K562 (cell line): ENCODE measurements at regions not wholly inside any gene's neighbourhood (a gene's known extent, or its start where the extent isn't known, plus 50 kb on each side); places are given as distances from the start of the nearest gene placed in this dataset.

Experiments
- ATAC-seq: fragments of 200-7000 bp; cut with Tn5 transposase; 3 replicates; pipeline ENCODE4 v1.9.1; 2020; ENCODE audit warnings: moderate library complexity
- BruUV-seq: library from RNA; stranded (reverse); fragments of 400-500 nt; replicated peaks from 2 replicates; lab custom pipeline; 2021; lab: Mats Ljungman, UMichigan
- CTCF ChIA-PET: fragments of 300-600 bp; formaldehyde crosslinking; extraction: SDS; loops from one replicate; lab custom pipeline; 2021; ENCODE audit warnings: low intra/inter-chr PET ratio; lab: Yijun Ruan, JAX
- POLR2A ChIA-PET: fragments of 300-600, 350-650 bp; sonication (Branson Sonifier 250); formaldehyde crosslinking; extraction: SDS; loops from one replicate; lab custom pipeline; 2021; ENCODE audit warnings: antibody characterized with exemption, inconsistent platforms; lab: Yijun Ruan, JAX
- DNase-seq, 4 experiments: peaks; one replicate each; pipeline versions ENCODE4 v3.0.0 to v3.0.0-alpha.2; 2011 to 2018; ENCODE audit warnings: low spot score in 3 of 4, mixed read lengths in 3 of 4; ENCODE audit errors: extremely low read depth in 1 of 4
- FAIRE-seq: peaks from 2 replicates; lab custom pipeline; 2011; peaks lifted over from hg19 to GRCh38; lab: Jason Lieb, UNC
- H2AFZ ChIP-seq: 2 replicates; pipeline ENCODE4 v1.6.0; 2011; ENCODE audit warnings: low read depth, low read length, control low read depth, inconsistent platforms
- H3K27ac ChIP-seq: fragments of 200-600 bp; 3 replicates; pipeline ENCODE4 v1.8.0; 2011; ENCODE audit warnings: low read depth, mild to moderate bottlenecking, control low read depth, inconsistent platforms, low read length, moderate library complexity, mixed read lengths; ENCODE audit errors: extremely low read depth
- H3K27me3 ChIP-seq, 2 experiments: fragments of 300-600 bp in 1 of 2; 2 replicates in 1 of 2; 3 replicates in 1 of 2; pipeline versions ENCODE4 v1.6.0 to v1.8.0; 2011; ENCODE audit warnings: inconsistent platforms in 2 of 2, low read length in 2 of 2, mild to moderate bottlenecking in 1 of 2, mixed read lengths in 1 of 2, moderate library complexity in 1 of 2; ENCODE audit not compliant: control insufficient read depth in 2 of 2, insufficient read depth in 2 of 2
- H3K36me3 ChIP-seq: fragments of 300-600 bp; 3 replicates; pipeline ENCODE4 v1.8.0; 2011; ENCODE audit warnings: mild to moderate bottlenecking, low read length, inconsistent platforms; ENCODE audit not compliant: control insufficient read depth, insufficient read depth
- H3K4me1 ChIP-seq, 2 experiments: fragments of 200-600 bp in 1 of 2; replicated peaks in 1 of 2; 2 replicates in 1 of 2; 3 replicates in 1 of 2; pipeline versions ENCODE4 v1.5.1 to v1.8.0; 2011; ENCODE audit warnings: inconsistent platforms in 2 of 2, low read length in 2 of 2, mild to moderate bottlenecking in 1 of 2, mixed read lengths in 1 of 2, moderate library complexity in 1 of 2; ENCODE audit not compliant: control insufficient read depth in 2 of 2, insufficient read depth in 2 of 2
- H3K4me2 ChIP-seq: 2 replicates; pipeline ENCODE4 v1.6.1; 2011; ENCODE audit warnings: low read length, control low read depth, inconsistent platforms, mixed read lengths; ENCODE audit not compliant: insufficient read depth
- H3K4me3 ChIP-seq: fragments of 200-600 bp; sonication (generic), shearing (Covaris generic); 2 replicates; pipeline ENCODE4 v1.5.1; 2016; ENCODE audit warnings: control low read depth, inconsistent platforms
- H3K79me2 ChIP-seq: fragments of 200-600 bp; 3 replicates; pipeline ENCODE4 v1.8.0; 2011; ENCODE audit warnings: low read length, inconsistent platforms; ENCODE audit not compliant: control insufficient read depth, insufficient read depth
- H3K9ac ChIP-seq, 2 experiments: 2 replicates each; pipeline versions ENCODE4 v1.6.0 to v1.6.1; 2011; ENCODE audit warnings: low read depth in 2 of 2, low read length in 2 of 2, control low read depth in 1 of 2, inconsistent platforms in 1 of 2, mild to moderate bottlenecking in 1 of 2, mixed read lengths in 1 of 2; ENCODE audit not compliant: insufficient read depth in 1 of 2
- H3K9me1 ChIP-seq: one replicate; pipeline ENCODE4 v1.6.0; 2011; ENCODE audit warnings: inconsistent platforms, mild to moderate bottlenecking, low read length, moderate library complexity; ENCODE audit not compliant: control insufficient read depth, insufficient read depth
- H3K9me3 ChIP-seq: replicated peaks from 2 replicates; pipeline ENCODE4 v1.5.1; 2011; ENCODE audit warnings: low read depth, low read length, inconsistent platforms; ENCODE audit not compliant: control insufficient read depth, insufficient read depth
- H4K20me1 ChIP-seq: replicated peaks from 2 replicates; pipeline ENCODE4 v1.6.1; 2011; ENCODE audit warnings: low read length, inconsistent platforms, mixed read lengths; ENCODE audit not compliant: control insufficient read depth, insufficient read depth
- BHLHE40 ChIP-seq: IDR thresholded peaks from 2 replicates; pipeline ENCODE4 v1.6.1; 2011; ENCODE audit warnings: low read length, improper control_type of control experiment
- DIDO1 ChIP-seq: fragments of 450-650 bp; IDR thresholded peaks from 2 replicates; pipeline ENCODE4 v1.6.1; 2016; ENCODE audit warnings: low read depth, missing biosample characterization, missing genetic modification characterization
- LEF1 ChIP-seq: fragments of 450-650 bp; IDR thresholded peaks from 2 replicates; pipeline ENCODE4 v1.6.1; 2016; ENCODE audit warnings: mild to moderate bottlenecking
- MCM2 ChIP-seq: fragments of 450-650 bp; IDR thresholded peaks from 2 replicates; pipeline ENCODE4 v1.6.1; 2017; ENCODE audit warnings: low read depth, mild to moderate bottlenecking
- PCBP2 ChIP-seq: fragments of 200-400 bp; formaldehyde crosslinking; IDR thresholded peaks from 2 replicates; pipeline ENCODE4 v1.6.1; 2018; ENCODE audit warnings: low read length, low read depth, mild to moderate bottlenecking, moderate library complexity; ENCODE audit not compliant: poor library complexity, severe bottlenecking
- POLR3A ChIP-seq: IDR thresholded peaks from 2 replicates; pipeline ENCODE4 v1.6.1; 2011; ENCODE audit warnings: borderline replicate concordance, mild to moderate bottlenecking, moderate library complexity; ENCODE audit not compliant: insufficient read length, insufficient read depth; ENCODE audit errors: extremely low read depth
- RNF2 ChIP-seq: sonication (generic); IDR thresholded peaks from 2 replicates; pipeline ENCODE4 v1.6.1; 2016
- SAFB ChIP-seq: fragments of 200-400 bp; formaldehyde crosslinking; IDR thresholded peaks from 2 replicates; pipeline ENCODE4 v1.6.1; 2017; ENCODE audit warnings: low read depth, low read length, borderline replicate concordance
- SIN3A ChIP-seq, 2 experiments: fragments of 150-350 bp in 1 of 2; IDR thresholded peaks; 2 replicates each; pipeline ENCODE4 v1.6.1; 2011 to 2016; ENCODE audit warnings: borderline replicate concordance in 2 of 2, low read depth in 2 of 2, low read length in 2 of 2, mild to moderate bottlenecking in 2 of 2, moderate library complexity in 2 of 2; ENCODE audit not compliant: control insufficient read depth in 1 of 2
- TEAD2 ChIP-seq: fragments of 450-650 bp; IDR thresholded peaks from 2 replicates; pipeline ENCODE4 v1.6.1; 2016; ENCODE audit warnings: missing genetic modification characterization, control low read depth, missing compliant biosample characterization
- ZEB2 ChIP-seq: fragments of 450-650 bp; IDR thresholded peaks from 2 replicates; pipeline ENCODE4 v1.6.1; 2016
- ZNF124 ChIP-seq: sonication (generic); formaldehyde crosslinking; IDR thresholded peaks from 2 replicates; pipeline ENCODE4 v1.8.1; 2022; ENCODE audit warnings: missing genetic modification reagents
- in situ Hi-C: fragments of 300-500 bp; cut with MboI; formaldehyde crosslinking; loops from 4 replicates; pipeline ENCODE4 v1.15.0; 2018; ENCODE audit warnings: inconsistent platforms, mixed read lengths
- intact Hi-C: fragments of 100-400 bp; cut with micrococcal nuclease; formaldehyde crosslinking; loops from 2 replicates; pipeline ENCODE4 v1.14.2; 2022
- TF ChIP-seq, protein P1 (sequence below): IDR thresholded peaks from 3 replicates; pipeline ENCODE4 v1.6.1; 2011; ENCODE audit warnings: borderline replicate concordance, mild to moderate bottlenecking; ENCODE audit not compliant: insufficient read length, insufficient read depth
- TF ChIP-seq, protein P2 (sequence below): fragments of 450-650 bp; formaldehyde crosslinking; conservative IDR thresholded peaks from 2 replicates; pipeline ENCODE4 v1.4.0; 2022; ENCODE audit warnings: mild to moderate bottlenecking, missing genetic modification characterization
- TF ChIP-seq, protein P3 (sequence below): fragments of 150-350 bp; IDR thresholded peaks from 2 replicates; pipeline ENCODE4 v1.6.1; 2014; ENCODE audit warnings: low read depth, mild to moderate bottlenecking, low read length, borderline replicate concordance

DNA sequence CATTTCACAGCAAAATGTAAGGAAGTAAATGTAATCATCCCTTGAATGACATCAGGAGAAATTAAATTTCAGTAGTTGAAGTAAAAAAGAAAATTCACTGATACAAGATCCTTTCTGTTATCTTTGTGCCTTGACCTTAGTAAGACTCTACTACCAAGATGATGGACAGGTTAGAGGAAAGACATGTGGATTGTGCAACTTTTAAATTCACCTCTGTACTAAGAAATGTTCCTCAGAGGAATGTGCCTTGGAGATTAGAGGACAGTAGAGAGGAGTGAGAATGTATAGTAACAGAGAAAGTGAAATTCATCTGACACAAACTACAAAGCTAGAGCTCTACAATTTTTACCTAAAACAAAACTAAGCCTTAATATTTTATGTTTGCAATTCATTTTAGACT lies 375.3 kb downstream of the PLOD2 start:
- no peaks in the 10 kb centered on the region for H3K27me3 ChIP-seq
- H3K4me3 ChIP-seq: no peak overlapping the region
- BruUV-seq: no TSS peak
- intact Hi-C loops: no loop called here
- ChIA-PET CTCF (no interaction called here), POLR2A (no interaction called here)
- no peak overlapping the region for H2AFZ ChIP-seq
- H3K9me3 ChIP-seq: no peaks in the 10 kb centered on the region
- H3K9me1 ChIP-seq: no peaks in the 10 kb centered on the region
- no peak overlapping the region for H3K27ac ChIP-seq
- no peaks in the 10 kb centered on the region for H3K79me2 ChIP-seq
- H3K4me1 ChIP-seq: no peaks in the 10 kb centered on the region
- in situ Hi-C loops: no loop called here
- no peak overlapping the region for H3K9ac ChIP-seq
- no peak overlapping the region for H3K4me2 ChIP-seq
- H4K20me1 ChIP-seq: no peaks in the 10 kb centered on the region
- DNase-seq (no peak), ATAC-seq (no peak), FAIRE-seq (no peak)
- no peaks in the 10 kb centered on the region for H3K36me3 ChIP-seq
- TF ChIP-seq SIN3A (IDR thresholded peaks at IDR 0.05; ENCODE audit: borderline replicate concordance in 2 of 2, control insufficient read depth in 1 of 2, low read depth in 2 of 2, low read length in 2 of 2) (no peak), POLR3A (no peak), ZNF124 (CRISPR knock-in tag) (no peak), DIDO1 (no peak), MCM2 (no peak), TEAD2 (tag) (no peak), SAFB (no peak), BHLHE40 (no peak), LEF1 (no peak), RNF2 (no peak), PCBP2 (no peak), ZEB2 (no peak)
- TF ChIP-seq, protein P1, sequence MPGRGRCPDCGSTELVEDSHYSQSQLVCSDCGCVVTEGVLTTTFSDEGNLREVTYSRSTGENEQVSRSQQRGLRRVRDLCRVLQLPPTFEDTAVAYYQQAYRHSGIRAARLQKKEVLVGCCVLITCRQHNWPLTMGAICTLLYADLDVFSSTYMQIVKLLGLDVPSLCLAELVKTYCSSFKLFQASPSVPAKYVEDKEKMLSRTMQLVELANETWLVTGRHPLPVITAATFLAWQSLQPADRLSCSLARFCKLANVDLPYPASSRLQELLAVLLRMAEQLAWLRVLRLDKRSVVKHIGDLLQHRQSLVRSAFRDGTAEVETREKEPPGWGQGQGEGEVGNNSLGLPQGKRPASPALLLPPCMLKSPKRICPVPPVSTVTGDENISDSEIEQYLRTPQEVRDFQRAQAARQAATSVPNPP: no peak
- TF ChIP-seq, protein P2, sequence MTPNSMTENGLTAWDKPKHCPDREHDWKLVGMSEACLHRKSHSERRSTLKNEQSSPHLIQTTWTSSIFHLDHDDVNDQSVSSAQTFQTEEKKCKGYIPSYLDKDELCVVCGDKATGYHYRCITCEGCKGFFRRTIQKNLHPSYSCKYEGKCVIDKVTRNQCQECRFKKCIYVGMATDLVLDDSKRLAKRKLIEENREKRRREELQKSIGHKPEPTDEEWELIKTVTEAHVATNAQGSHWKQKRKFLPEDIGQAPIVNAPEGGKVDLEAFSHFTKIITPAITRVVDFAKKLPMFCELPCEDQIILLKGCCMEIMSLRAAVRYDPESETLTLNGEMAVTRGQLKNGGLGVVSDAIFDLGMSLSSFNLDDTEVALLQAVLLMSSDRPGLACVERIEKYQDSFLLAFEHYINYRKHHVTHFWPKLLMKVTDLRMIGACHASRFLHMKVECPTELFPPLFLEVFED (CRISPR knock-in tag): no peak
- TF ChIP-seq, protein P3, sequence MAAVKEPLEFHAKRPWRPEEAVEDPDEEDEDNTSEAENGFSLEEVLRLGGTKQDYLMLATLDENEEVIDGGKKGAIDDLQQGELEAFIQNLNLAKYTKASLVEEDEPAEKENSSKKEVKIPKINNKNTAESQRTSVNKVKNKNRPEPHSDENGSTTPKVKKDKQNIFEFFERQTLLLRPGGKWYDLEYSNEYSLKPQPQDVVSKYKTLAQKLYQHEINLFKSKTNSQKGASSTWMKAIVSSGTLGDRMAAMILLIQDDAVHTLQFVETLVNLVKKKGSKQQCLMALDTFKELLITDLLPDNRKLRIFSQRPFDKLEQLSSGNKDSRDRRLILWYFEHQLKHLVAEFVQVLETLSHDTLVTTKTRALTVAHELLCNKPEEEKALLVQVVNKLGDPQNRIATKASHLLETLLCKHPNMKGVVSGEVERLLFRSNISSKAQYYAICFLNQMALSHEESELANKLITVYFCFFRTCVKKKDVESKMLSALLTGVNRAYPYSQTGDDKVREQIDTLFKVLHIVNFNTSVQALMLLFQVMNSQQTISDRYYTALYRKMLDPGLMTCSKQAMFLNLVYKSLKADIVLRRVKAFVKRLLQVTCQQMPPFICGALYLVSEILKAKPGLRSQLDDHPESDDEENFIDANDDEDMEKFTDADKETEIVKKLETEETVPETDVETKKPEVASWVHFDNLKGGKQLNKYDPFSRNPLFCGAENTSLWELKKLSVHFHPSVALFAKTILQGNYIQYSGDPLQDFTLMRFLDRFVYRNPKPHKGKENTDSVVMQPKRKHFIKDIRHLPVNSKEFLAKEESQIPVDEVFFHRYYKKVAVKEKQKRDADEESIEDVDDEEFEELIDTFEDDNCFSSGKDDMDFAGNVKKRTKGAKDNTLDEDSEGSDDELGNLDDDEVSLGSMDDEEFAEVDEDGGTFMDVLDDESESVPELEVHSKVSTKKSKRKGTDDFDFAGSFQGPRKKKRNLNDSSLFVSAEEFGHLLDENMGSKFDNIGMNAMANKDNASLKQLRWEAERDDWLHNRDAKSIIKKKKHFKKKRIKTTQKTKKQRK: no peak
